Inflammatory macrophage treated with lipopolysaccharide for 4 hours (primary cell): ENCODE measurements at regions not wholly inside any gene's neighbourhood (a gene's known extent, or its start where the extent isn't known, plus 50 kb on each side); places are given as distances from the start of the nearest gene placed in this dataset.
"Not testable (repeated sequence)": the region's sequence is repeated elsewhere in the genome, so short reads cannot be mapped to it uniquely, and the experiment has no call there.

Experiments used
- DNase-seq: peaks from one replicate; pipeline ENCODE4 v3.0.0-alpha.2; 2020

GRCh38 chr14:56057071-56057741, 61.0 kb upstream of the PELI2 start:
- DNase-seq, result no peak

GRCh38 chr14:56057767-56058166, 60.4 kb upstream of the PELI2 start:
- DNase-seq, result no peak

- no peak for DNase-seq
These were observed 59.2 kb upstream of the PELI2 start for GRCh38 chr14:56059054-56059453.

GRCh38 chr14:56061051-56061450, 57.2 kb upstream of the PELI2 start:
- no peak for DNase-seq

GRCh38 chr14:56063131-56063530, 55.1 kb upstream of the PELI2 start:
- no peak for DNase-seq

GRCh38 chr14:56064513-56064912, 53.7 kb upstream of the PELI2 start:
- DNase-seq, result no peak

GRCh38 chr14:56065199-56065598, 53.0 kb upstream of the PELI2 start:
- DNase-seq, result not testable (repeated sequence)

GRCh38 chr14:56065621-56066290, 52.5 kb upstream of the PELI2 start:
- no peak for DNase-seq
